ENCODE measurements at regions not wholly inside any gene's neighbourhood (a gene's known extent, or its start where the extent isn't known, plus 50 kb on each side); places are given as distances from the start of the nearest gene placed in this dataset.

DNA sequence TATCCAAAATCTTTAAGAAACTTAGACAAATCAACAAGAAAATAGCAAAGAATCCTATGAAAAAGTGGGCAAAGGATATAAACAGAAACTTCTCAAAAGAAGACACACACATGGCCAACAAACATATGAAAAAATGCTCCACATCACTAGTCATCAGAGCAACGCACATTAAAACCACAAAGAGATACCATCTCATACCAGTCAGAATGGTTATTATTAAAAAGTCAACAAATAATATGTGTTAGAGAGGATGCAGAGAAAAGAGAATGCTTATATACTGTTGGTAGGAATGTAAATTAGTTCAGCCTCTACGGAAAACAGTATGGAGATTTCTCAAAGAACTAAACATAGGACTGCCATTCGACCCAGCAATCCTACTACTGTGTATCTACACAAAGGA lies 212.0 kb upstream of the DTNBP1 start:
- H3K9me3 ChIP-seq: no peaks in the 10 kb centered on the region
- H3K27ac ChIP-seq: no peak overlapping the region
- DNase-seq (no peak), ATAC-seq (no peak)
- no peaks in the 10 kb centered on the region for H3K4me1 ChIP-seq
- no peaks in the 10 kb centered on the region for H3K36me3 ChIP-seq
- H3K27me3 ChIP-seq: no peaks in the 10 kb centered on the region
- TF ChIP-seq POLR2A (IDR thresholded peaks at IDR 0.05): no peak
- TF ChIP-seq, protein P1, sequence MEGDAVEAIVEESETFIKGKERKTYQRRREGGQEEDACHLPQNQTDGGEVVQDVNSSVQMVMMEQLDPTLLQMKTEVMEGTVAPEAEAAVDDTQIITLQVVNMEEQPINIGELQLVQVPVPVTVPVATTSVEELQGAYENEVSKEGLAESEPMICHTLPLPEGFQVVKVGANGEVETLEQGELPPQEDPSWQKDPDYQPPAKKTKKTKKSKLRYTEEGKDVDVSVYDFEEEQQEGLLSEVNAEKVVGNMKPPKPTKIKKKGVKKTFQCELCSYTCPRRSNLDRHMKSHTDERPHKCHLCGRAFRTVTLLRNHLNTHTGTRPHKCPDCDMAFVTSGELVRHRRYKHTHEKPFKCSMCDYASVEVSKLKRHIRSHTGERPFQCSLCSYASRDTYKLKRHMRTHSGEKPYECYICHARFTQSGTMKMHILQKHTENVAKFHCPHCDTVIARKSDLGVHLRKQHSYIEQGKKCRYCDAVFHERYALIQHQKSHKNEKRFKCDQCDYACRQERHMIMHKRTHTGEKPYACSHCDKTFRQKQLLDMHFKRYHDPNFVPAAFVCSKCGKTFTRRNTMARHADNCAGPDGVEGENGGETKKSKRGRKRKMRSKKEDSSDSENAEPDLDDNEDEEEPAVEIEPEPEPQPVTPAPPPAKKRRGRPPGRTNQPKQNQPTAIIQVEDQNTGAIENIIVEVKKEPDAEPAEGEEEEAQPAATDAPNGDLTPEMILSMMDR (IDR thresholded peaks at IDR 0.05): no peak
- 61% methylated on average over 3 of the region's 3 CpGs for WGBS (ENCODE audit: insufficient coverage, low coverage, low lambda C conversion rate, missing lambda C conversion rate)
- H3K4me3 ChIP-seq: no peak overlapping the region
- intact Hi-C loops (cut with DNase I): no loop called here

DNA sequence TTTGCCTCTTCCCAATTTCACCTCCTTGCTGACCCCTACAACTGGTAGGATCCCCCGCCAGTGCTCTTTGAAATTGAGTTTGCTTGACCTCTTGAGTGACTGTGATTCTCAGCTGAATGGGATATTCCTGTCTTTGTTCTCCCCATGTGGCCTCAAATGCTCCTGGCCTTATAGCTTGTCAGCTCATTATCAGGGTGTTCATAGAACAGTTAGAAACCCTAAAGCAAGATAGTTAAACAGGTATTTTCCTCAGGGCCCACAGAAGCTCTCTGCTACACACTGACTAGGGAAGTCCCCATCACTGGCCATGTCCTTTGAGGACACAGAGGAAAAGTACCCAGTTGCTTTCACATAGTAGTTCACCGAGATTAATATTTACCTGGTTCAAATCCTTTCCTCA lies 211.5 kb upstream of the DTNBP1 start:
- no peak for TF ChIP-seq POLR2A (IDR thresholded peaks at IDR 0.05)
- TF ChIP-seq, protein P1 (IDR thresholded peaks at IDR 0.05): no peak
- H3K4me1 ChIP-seq: no peaks in the 10 kb centered on the region
- H3K36me3 ChIP-seq: no peaks in the 10 kb centered on the region
- H3K27me3 ChIP-seq: no peaks in the 10 kb centered on the region
- H3K4me3 ChIP-seq: no peak overlapping the region
- ATAC-seq (no peak), DNase-seq (no peak)
- WGBS (ENCODE audit: insufficient coverage, low coverage, low lambda C conversion rate, missing lambda C conversion rate): 55% methylated on average over 2 of the region's 2 CpGs
- no peaks in the 10 kb centered on the region for H3K9me3 ChIP-seq
- intact Hi-C loops (cut with DNase I): no loop called here
- H3K27ac ChIP-seq: no peak overlapping the region

- ATAC-seq: no peak
- 65% methylated on average over 10 of the region's 11 CpGs for WGBS (ENCODE audit: insufficient coverage, low coverage, low lambda C conversion rate, missing lambda C conversion rate)
- TF ChIP-seq, protein P1 (IDR thresholded peaks at IDR 0.05): no peak
- no peak for TF ChIP-seq POLR2A (IDR thresholded peaks at IDR 0.05)
- Histone ChIP-seq H3K4me1 (no peaks in the 10 kb centered on the region), H3K4me3 (no peak overlapping the region), H3K9me3 (no peaks in the 10 kb centered on the region), H3K27me3 (no peaks in the 10 kb centered on the region), H3K36me3 (no peaks in the 10 kb centered on the region), H3K27ac (no peak overlapping the region)
- intact Hi-C loops (cut with DNase I): no loop called here
- no peak for DNase-seq
These were observed 209.6 kb upstream of the DTNBP1 start for GRCh38 chr6:15872241-15873103.

DNA sequence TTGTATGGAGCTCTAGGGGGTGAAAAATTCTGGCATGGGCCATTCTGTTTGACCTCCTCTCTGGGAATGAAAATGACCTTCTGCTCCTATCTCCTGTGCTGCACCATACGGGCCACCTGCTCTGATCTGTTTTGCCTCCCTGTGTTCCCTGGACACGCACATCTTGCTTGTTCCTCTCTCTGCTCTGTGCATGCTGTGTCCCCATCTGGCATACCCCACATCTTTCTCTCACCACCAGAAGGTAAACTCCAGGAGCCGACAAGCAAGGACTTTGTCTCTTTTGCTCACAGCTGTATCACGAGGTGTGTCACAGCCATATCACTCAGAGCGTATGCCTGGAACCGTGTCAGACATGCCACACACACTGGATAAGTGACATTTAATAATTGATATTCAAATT lies 208.4 kb upstream of the DTNBP1 start:
- Histone ChIP-seq H3K4me1 (no peaks in the 10 kb centered on the region), H3K36me3 (no peaks in the 10 kb centered on the region), H3K27ac (no peak overlapping the region), H3K9me3 (no peaks in the 10 kb centered on the region), H3K27me3 (no peaks in the 10 kb centered on the region), H3K4me3 (no peak overlapping the region)
- intact Hi-C loops (cut with DNase I): no loop called here
- no peak for TF ChIP-seq POLR2A (IDR thresholded peaks at IDR 0.05)
- TF ChIP-seq, protein P1 (IDR thresholded peaks at IDR 0.05): no peak
- no peak for DNase-seq
- ATAC-seq: no peak
- 62% methylated on average over 6 of the region's 6 CpGs for WGBS (ENCODE audit: insufficient coverage, low coverage, low lambda C conversion rate, missing lambda C conversion rate)

All from right lobe of liver (tissue), 6 donors.